Anterior cingulate cortex (tissue), 58 donors: ENCODE measurements at regions not wholly inside any gene's neighbourhood (a gene's known extent, or its start where the extent isn't known, plus 50 kb on each side); places are given as distances from the start of the nearest gene placed in this dataset.
"Not testable (repeated sequence)": the region's sequence is repeated elsewhere in the genome, so short reads cannot be mapped to it uniquely, and the experiment has no call there.

Experiments
- DNase-seq, 58 donors: peaks; one replicate each; lab custom pipeline; 2025; lab: John Stamatoyannopoulos, UW

DNA sequence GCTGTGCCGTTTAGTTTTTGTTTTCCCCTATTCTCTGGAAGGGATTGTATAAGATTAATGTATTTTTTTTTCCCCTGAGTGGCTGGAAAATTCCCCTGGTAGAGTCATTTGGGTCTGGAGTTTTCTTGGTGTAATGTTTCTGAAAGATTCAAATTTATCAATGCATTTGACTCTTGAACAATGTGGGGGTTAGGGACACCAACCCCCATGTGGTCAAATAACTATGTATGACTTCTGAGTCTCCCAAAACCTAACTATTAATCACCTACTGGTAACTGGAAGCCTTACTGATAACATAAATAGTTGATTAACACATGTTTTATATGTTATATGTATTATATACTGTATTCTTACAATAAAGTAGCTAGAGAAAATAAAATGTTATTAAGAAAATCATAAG is 220.1 kb upstream of the PDE3A start:
- DNase-seq: no peak

DNA sequence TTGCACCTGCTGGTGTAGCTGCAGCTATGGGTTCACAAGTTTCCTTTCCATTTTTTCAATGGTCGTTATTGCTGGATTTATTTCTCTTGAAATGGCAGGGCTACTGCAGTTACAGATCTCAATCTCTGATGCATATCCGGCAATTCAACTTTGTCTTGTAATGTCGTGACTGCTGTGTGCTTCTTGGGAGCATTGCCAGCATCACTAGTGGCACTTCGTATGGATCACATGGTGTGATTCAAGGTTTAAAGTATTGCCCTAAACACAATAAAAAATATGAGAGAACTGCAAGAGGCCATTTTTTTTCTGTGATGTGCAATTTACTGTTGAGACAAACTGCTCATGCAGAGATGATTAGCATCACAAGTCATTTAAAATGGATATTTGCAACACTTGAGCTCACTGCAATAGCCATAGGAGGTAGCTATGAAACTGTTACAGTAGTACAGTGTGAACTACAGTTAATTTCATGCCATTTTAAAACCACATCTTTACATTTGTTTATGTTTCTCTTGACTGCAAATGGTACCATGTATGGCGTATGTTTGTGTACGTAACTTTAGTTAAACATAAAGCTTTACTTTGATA is 217.4 kb upstream of the PDE3A start:
- DNase-seq: no peak

DNA sequence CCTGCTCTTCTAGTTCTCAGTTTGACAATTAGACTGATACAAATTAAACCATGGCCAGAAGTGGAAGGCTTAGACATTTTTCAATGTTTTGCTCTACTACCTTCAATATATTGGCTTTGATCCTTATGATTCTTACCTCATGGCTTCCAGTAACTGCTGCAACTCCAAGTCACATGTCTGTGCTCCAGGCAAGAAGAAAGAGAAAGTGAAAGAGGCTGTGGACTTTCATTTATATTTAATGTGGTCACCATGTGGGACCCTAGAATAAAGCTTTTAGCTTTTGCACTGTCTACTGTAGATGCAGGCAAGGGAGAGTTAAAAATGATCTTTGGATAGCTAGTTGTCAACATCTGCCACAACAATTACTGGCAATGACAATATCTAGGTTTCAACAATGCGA is 214.3 kb upstream of the PDE3A start:
- no peak for DNase-seq

DNA sequence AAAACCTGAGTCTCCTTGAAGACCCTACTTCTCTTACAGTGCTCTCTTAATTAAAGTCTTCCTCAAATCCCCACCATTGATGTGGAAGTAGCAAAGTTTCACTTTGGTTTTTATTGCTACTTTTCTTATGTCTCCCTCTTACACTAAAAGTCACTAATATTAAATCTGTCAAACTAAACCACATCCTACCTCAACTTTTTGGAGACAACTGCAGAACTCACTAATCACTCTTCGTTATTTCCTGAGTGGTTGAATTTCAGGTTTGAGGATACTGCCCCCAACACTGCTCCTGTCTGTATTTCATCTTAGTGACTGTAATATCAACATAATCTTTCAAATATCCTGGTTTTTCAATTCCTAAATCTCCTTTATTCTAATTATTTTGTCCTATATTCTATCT is 213.0 kb upstream of the PDE3A start:
- no peak for DNase-seq

DNA sequence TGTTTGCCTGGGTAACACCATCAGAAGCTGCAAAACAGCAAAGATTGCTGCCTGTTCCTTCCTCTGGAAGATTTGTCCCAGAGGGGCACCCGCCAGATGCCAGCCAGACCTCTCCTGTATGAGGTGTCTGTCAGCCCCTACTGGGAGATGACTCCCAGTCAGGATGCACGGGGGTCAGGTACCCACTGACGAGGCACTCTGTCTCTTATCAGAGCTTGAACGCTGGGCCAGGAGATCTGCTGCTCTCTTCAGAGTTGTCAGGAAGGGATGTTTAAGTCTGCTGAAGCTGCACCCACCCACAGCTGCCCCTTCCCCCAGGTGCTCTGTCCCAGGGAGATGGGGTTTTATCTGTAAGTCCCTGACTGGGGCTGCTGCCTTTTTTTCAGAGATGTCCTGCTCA is 207.4 kb upstream of the PDE3A start:
- DNase-seq: not testable (repeated sequence)

DNA sequence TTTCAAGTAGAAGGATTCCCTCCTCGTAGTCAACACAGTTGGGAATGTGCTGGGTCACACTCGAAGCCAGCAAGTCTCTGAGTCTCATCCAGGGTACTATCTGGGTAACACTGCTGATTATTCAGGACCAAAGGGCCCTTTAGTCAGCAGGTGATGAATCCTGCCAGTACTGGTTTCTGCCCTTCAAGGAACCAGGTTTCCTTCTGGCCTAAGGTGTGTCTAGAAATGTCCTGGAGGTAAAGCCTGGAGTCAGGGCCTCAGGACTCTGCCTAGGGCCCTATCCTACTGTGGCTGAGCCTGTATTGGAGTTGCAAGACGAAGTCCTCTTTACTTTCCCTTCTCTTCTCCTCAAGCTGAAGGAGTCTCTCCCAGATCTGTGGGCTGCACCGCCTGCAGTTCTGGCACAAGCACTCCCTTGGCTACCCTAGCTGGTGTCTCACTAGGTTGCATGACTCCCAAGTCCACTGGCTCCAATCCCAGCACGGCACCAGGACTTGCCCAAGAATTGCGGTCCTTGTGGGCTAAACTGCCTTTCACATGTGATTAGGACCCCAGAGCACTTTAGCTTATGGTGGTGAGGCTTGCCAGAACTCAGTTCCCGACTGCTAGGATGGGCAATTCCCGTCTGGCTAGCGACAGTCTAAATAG is 193.7 kb upstream of the PDE3A start:
- DNase-seq: no peak

DNA sequence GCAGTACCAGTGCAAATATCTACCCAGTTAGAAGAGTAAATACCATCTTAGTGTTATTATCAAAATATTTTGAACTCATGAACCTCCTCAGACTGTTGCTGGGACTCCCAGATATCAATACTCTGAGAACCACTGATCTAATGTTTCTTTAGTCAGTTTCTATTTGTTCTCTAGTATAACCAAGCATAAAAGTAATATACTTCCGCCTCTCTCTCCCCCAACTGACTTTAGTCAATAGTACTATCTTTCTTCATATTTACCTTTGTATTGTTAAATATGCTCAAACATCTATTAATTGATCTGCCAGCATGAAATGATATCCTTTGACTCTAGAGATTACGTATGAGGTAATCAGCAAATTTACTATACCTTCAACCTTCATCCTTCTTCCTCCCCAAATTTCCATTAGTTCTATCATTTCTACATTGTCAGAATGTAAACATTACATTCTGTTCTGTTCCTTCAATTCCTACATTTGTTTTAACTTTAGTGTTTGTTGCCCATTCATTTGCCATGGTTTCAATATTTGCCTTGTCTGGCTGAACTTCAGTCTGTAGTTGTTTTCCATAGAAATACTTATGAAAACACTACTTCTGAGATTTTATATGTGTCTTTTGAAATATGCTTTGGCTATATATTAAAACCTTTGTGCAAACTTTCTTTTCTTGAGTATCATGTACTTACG is 192.5 kb upstream of the PDE3A start:
- DNase-seq: no peak

DNA sequence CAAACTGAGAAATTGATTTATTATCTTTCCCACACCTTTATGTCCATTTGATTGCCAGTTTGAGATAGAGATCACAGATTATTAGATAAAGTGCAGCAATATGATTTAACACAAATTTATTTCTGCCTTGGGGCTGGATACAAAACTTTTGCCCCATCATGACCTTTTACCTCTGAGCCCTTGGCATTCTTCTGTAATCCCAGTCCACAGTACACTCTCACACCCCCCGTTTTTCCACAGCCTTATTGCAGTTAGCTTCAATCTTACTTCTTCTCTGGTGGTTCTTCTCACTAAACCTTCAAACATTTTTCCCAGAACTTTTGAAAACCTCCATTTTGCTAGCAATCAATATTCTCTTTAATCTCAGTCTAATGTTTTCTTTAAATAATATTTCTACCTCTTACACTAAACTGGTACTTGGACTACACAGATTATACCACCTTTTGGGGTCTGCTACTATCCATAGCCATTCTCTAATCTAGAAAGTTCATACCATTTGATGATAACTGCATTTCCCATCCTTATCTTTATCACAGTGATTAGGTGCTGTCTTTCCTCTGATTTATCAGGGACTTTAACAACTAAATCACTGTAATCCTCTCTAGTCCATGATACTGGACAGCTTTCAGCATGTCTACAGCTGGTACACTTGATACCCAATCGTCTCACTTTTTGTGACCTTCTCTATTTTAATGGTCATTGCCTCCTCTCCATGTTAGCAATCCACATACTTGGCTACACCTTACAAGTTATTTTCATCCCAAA is 186.7 kb upstream of the PDE3A start:
- no peak for DNase-seq

DNA sequence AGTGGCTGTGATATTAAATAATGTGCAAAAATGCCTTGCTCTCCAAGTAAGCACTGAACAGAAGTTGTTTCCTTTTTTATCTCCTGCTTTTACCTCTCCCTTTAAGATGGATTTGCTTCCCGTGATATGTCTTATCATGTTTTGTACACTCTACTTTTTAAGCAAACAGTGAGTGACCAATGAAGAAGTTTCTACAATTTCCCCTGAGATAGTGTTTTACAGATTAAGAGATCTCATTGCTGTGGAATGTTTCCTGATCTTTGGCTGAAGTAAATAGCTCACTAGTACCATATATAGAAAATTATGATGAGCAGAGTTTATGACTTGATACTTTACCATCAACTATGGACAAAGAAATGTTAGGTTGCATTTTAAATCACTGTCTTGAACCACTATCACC is 184.8 kb upstream of the PDE3A start:
- DNase-seq: no peak

DNA sequence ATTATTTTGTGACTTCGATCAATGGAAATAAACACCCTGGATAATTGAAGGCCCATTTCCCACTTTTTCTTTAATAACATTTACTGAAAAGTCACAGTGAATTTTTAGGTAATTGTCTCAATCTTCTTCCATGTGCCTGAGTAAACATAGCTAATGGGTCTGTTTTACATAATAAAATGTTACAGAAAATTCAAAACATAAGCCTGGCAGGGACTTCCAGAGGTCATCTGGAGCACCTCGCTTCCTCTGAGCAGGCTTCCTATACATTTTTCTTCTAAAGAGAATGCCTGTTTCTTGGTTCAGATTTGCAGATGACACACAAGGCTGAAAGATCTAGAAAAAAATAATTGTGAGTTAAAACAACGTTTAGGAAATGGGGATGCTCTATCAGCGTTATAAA is 183.8 kb upstream of the PDE3A start:
- DNase-seq: no peak

DNA sequence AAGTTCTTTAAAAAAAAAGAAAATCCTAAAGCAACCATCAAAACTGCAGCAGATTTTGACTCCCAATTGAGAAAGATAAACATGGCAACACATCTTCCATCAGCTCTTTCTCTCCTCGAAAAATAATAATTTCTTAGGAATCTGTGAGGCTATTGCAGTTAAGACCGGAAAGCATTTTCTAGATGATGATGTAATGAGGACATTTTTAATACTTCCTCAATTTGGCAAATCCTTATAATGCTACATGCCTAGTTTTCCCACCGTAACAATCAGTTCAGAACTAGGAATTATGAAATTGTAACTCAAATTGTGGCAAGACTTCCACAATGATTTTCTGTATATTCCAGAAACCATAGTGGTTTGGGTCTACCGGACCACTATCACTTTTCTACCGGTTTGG is 180.9 kb upstream of the PDE3A start:
- no peak for DNase-seq

DNA sequence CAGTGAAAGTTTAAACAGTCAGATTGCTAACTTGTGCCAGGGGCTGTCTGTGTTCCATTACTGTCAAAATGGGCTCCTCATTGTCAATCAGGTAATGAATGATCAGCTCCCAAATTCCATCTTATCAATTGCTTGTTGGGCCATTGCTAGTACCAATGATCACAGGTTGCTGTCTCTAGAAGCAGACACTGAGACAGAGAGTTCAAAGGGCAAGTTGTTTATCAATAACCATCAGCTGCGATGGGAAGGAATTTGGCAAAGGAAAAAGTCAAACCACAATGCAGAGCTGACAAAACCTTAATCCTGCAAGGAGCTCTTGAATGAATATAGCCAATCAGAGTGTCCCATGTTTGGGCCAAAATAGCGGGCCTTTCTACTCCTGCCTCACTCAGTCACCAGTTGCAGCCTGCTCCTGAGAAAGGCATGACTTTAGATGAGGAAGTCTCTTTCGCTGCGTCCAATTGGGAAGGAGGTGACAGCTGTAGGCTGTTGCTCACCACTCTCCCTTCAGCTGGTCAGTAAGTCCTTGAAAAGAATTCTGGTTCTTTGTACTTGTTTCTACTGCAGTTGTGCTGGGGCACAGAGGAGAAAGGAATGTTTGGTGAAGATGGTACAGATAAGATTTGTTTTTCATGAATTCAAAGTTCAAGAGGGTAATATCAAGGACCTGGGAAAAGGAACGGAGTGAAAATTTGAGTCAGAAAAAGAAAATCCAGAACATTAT is 179.2 kb upstream of the PDE3A start:
- DNase-seq: no peak

DNA sequence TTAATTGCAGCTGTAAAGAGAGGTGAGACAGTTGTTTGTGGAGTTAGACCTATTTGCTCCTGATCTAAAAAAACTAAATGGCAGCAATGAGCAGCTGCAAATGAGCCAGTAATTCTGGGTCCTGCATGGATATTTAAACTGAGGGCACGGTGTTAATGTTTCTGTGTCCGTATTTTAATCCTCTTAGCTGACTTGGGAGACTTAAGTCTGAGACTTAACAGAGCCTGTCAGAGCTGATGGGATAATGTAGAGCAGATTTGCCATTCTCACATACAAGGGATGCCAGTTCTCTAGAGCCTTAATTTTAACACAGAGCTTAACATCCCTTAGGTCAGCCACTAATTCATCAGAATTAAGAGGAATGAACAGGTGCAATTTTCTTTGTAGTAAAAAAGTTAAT is 178.6 kb upstream of the PDE3A start:
- DNase-seq: no peak

DNA sequence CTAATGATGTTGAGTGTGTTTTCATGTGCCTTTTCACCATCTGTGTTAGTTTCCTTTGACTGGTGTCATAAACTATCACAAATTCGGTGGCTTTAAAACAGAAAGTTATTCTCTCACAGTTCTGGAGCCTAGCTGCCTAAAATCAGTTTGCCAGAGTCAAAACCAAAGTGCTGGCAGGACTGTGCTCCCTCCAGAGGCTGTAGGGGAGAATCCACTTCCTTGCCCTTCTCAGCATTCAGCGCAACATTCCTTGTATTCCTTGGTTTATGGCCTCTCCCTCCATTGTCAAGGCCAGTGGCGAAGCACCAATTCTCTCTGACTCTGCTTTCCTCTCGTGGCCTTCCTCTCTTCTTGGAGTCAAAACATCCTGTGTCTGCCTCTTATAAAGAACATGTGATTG is 174.2 kb upstream of the PDE3A start:
- no peak for DNase-seq

DNA sequence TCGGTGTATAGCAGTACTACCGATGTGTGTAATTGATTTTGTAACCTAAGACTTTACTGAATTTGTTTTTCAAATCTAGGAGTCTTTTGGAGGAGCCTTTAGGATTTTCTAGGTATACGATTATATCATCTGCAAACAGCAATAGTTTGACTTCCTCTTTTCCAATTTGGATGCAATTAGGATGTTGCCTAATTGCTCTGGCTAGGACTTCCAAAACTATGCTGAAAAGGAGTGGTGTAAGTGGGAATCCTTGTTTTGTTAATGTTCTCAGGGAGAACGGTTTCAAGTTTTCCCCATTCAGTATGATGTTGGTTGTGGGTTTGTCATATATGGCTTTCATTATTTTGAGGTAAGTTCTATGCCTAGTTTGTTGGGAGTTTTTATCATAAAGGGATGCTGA is 171.6 kb upstream of the PDE3A start:
- no peak for DNase-seq

DNA sequence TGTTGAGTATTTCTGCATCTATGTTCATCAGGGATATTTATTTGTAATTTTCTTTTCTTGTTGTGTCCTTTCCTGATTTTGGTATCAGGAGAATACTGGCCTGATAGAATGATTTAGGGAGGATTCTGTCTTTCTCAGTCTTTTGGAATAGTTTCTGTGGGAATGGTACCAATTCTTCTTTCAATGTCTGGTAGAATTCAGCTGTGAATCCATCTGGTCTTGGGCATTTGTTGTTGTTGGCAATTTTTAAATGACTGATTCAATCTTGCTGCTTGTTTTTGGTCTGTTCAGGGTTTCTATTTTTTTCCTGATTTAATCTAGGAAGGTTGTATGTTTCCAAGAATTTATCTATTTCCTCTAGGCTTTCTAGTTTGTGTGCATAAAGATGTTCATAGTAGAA is 170.9 kb upstream of the PDE3A start:
- DNase-seq: no peak

DNA sequence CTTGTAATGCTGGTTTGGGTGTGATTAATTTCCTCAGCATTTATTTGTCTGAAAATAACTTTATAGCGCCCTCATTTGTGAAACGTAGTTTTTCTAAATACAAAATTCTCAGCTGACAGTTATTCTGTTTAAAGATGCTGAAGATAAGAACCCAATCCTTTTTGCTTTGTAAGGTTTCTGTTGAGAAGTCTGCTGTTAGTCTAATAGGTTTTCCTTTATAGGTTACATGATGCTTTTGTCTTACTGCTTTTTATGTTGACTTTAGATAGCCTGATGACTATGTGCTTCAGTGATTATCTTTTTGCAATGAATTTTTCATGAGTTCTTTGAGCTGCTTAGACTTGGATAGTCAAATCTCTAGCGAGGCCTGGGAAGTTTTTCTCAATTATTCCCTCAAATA is 168.6 kb upstream of the PDE3A start:
- no peak for DNase-seq

DNA sequence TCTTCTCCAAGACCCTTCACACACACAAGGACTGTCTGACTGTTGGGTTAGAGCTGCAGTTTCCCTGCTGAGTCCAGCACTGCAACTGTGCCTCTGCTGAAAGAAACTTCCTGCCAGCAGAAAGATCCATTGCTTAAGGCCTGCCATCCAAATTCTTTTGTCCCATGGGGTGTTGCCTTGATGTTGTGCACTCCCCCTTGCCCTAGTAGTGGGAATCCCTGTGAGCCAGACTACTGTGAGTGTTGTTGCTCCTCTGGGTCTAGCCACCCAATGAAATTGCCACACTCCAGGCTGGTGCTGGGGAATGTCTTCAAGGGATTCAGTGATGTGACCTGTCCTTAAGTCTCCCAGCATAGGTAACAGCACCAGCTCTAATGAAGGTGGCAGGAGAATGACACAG is 166.6 kb upstream of the PDE3A start:
- no peak for DNase-seq

DNA sequence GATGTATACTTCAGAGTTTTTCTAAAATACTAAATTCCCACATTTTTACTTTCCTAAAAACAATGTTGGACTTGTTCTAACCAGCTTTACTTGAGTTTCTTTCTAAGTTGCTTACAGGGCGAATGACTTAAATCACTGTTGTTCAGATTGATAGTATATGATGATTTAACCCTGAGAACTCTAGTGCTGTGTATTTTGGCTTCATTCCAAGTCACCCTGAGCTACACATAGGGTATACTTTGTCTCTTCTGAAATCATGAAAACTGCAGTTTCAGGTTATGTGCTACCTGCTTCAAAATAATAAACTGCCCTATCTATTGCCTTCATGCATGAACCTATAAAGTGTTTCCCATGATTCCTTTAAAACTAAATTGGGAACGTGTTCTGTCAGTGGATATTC is 162.5 kb upstream of the PDE3A start:
- DNase-seq: no peak

DNA sequence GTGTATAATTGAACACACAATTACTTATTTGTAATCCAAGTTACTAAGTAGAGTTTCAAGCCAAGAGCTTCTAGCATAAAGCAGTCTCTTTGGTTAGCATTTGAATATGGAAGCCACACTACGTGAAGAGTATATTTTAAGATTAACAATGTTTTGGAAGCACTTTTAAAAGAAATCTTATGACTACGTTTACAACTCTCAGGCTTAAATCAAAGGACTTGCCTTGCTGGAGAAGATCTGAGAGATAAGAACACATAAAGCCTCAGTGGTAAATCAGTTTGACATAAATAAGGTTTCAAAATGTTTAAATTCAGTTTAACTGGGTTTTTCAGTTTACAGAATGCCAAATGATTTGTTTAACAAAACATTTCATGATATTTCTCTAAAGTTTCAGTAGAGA is 161.9 kb upstream of the PDE3A start:
- no peak for DNase-seq

DNA sequence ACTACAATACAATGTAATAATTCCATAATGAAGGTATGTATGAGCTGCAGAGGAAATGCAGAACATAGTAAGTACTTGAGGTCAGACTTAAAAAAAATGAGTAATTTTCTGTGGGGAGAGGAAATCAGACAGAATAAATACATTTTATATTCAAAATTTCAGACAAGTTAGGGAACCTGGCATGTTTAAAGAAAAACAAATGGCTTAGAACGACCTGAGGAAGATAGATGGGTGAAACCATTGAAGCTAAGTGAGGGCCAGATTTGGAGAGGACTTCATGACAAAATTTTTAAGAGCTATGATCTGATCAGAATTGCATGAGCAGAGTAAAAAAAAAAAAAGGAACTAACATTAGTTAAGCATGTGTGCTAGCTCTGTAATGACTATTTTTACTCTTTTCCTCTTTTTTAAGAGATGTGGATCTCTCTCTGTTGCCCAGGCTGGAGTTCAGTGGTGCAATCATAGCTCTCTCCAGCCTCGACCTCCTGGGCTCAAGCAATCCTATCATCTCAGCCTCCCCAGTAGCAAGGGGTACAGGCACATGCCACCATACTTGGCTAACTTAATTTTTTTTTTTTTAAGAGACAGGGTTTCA is 157.6 kb upstream of the PDE3A start:
- DNase-seq: no peak
